Muscle layer of colon (tissue), 2 donors: ENCODE measurements at regions not wholly inside any gene's neighbourhood (a gene's known extent, or its start where the extent isn't known, plus 50 kb on each side); places are given as distances from the start of the nearest gene placed in this dataset.
"Not testable (repeated sequence)": the region's sequence is repeated elsewhere in the genome, so short reads cannot be mapped to it uniquely, and the experiment has no call there.

Experiments
- H3K27ac ChIP-seq: one replicate; pipeline ENCODE4 v1.7.0; 2013; ENCODE audit warnings: low read depth, mild to moderate bottlenecking, low read length, moderate library complexity
- H3K27me3 ChIP-seq, 2 donors: one replicate each; pipeline ENCODE4 v1.7.0; 2013; ENCODE audit warnings: low read length in 2 of 2, mild to moderate bottlenecking in 2 of 2; ENCODE audit not compliant: insufficient read depth in 2 of 2, control insufficient read depth in 1 of 2
- H3K36me3 ChIP-seq: one replicate; pipeline ENCODE4 v1.7.0; 2013; ENCODE audit warnings: mild to moderate bottlenecking, low read length; ENCODE audit not compliant: insufficient read depth
- H3K4me1 ChIP-seq: one replicate; pipeline ENCODE4 v1.7.0; 2013; ENCODE audit warnings: mild to moderate bottlenecking, low read length; ENCODE audit not compliant: insufficient read depth
- H3K4me3 ChIP-seq, 2 donors: one replicate each; pipeline ENCODE4 v1.7.0; 2013; ENCODE audit warnings: low read length in 2 of 2, low read depth in 1 of 2, mild to moderate bottlenecking in 1 of 2, moderate library complexity in 1 of 2
- H3K9ac ChIP-seq: one replicate; pipeline ENCODE4 v1.7.0; 2013; ENCODE audit warnings: low read length
- H3K9me3 ChIP-seq: one replicate; pipeline ENCODE4 v1.7.0; 2013; ENCODE audit warnings: mild to moderate bottlenecking, low read length
- donor health status: abdominal sarcoma.
- donor health status: Adenocarcinoma of cecum.

GRCh38 chr14:105662043-105662442, 135.7 kb downstream of the TMEM121 start:
- H3K9me3 ChIP-seq, H3K9ac ChIP-seq, H3K36me3 ChIP-seq, H3K4me3 ChIP-seq, H3K27ac ChIP-seq, H3K4me1 ChIP-seq, H3K27me3 ChIP-seq: not testable (repeated sequence)

GRCh38 chr14:105662592-105662991, 136.2 kb downstream of the TMEM121 start:
- not testable (repeated sequence) for H3K27me3 ChIP-seq, H3K9me3 ChIP-seq, H3K36me3 ChIP-seq, H3K4me3 ChIP-seq, H3K27ac ChIP-seq, H3K4me1 ChIP-seq, H3K9ac ChIP-seq

- not testable (repeated sequence) for H3K9me3 ChIP-seq, H3K36me3 ChIP-seq
These were observed 136.9 kb downstream of the TMEM121 start for GRCh38 chr14:105663323-105663722.

GRCh38 chr14:105663818-105664596, 137.6 kb downstream of the TMEM121 start:
- H3K36me3 ChIP-seq, H3K9me3 ChIP-seq, H3K9ac ChIP-seq, H3K4me1 ChIP-seq, H3K27me3 ChIP-seq, H3K27ac ChIP-seq, H3K4me3 ChIP-seq: not testable (repeated sequence)

More at GRCh38 chr14:105663323-105663722, 136.9 kb downstream of the TMEM121 start:
- H3K27me3 ChIP-seq, H3K4me1 ChIP-seq, H3K4me3 ChIP-seq, H3K9ac ChIP-seq, H3K27ac ChIP-seq: not testable (repeated sequence)

- no peak overlapping the region for H3K9ac ChIP-seq
- no peak overlapping the region for H3K4me3 ChIP-seq
- H3K9me3 ChIP-seq = no peaks in the 10 kb centered on the region
- H3K27me3 ChIP-seq = no peaks in the 10 kb centered on the region
- no peaks in the 10 kb centered on the region for H3K36me3 ChIP-seq
- peaks cover 9% of the 10 kb centered on the region for H3K4me1 ChIP-seq
- no peak overlapping the region for H3K27ac ChIP-seq
These were observed 138.3 kb downstream of the TMEM121 start for GRCh38 chr14:105664691-105665090.

- Histone ChIP-seq H3K4me1 (peaks cover 9% of the 10 kb centered on the region), H3K36me3 (no peaks in the 10 kb centered on the region), H3K9me3 (no peaks in the 10 kb centered on the region), H3K9ac (no peak overlapping the region), H3K27ac (no peak overlapping the region), H3K4me3 (no peak overlapping the region), H3K27me3 (no peaks in the 10 kb centered on the region)
These were observed 139.0 kb downstream of the TMEM121 start for GRCh38 chr14:105665247-105665950.

- Histone ChIP-seq H3K4me1 (peaks cover 9% of the 10 kb centered on the region), H3K4me3 (no peak overlapping the region), H3K9ac (no peak overlapping the region), H3K36me3 (no peaks in the 10 kb centered on the region), H3K9me3 (no peaks in the 10 kb centered on the region), H3K27ac (no peak overlapping the region), H3K27me3 (no peaks in the 10 kb centered on the region)
These were observed 139.5 kb downstream of the TMEM121 start for GRCh38 chr14:105665951-105666277.

GRCh38 chr14:105666420-105666819, 140.0 kb downstream of the TMEM121 start:
- H3K27me3 ChIP-seq = no peaks in the 10 kb centered on the region
- H3K9me3 ChIP-seq = no peaks in the 10 kb centered on the region
- peaks cover 9% of the 10 kb centered on the region for H3K4me1 ChIP-seq
- no peak overlapping the region for H3K4me3 ChIP-seq
- no peak overlapping the region for H3K27ac ChIP-seq
- H3K9ac ChIP-seq = no peak overlapping the region
- no peaks in the 10 kb centered on the region for H3K36me3 ChIP-seq

- H3K36me3 ChIP-seq, H3K4me3 ChIP-seq, H3K4me1 ChIP-seq, H3K9me3 ChIP-seq, H3K27ac ChIP-seq, H3K9ac ChIP-seq, H3K27me3 ChIP-seq: not testable (repeated sequence)
These were observed 140.7 kb downstream of the TMEM121 start for GRCh38 chr14:105666991-105667662.

GRCh38 chr14:105667663-105668020, 141.3 kb downstream of the TMEM121 start:
- not testable (repeated sequence) for H3K36me3 ChIP-seq, H3K27ac ChIP-seq, H3K4me3 ChIP-seq, H3K9me3 ChIP-seq, H3K4me1 ChIP-seq, H3K9ac ChIP-seq, H3K27me3 ChIP-seq

- not testable (repeated sequence) for H3K27ac ChIP-seq, H3K4me3 ChIP-seq, H3K9ac ChIP-seq, H3K4me1 ChIP-seq, H3K27me3 ChIP-seq, H3K36me3 ChIP-seq, H3K9me3 ChIP-seq
These were observed 141.6 kb downstream of the TMEM121 start for GRCh38 chr14:105668021-105668420.
